MCF 10A (cell line): ENCODE measurements at regions not wholly inside any gene's neighbourhood (a gene's known extent, or its start where the extent isn't known, plus 50 kb on each side); places are given as distances from the start of the nearest gene placed in this dataset.

ENCODE experiments used
- BruUV-seq: library from RNA; stranded (reverse); fragments of 400-500 nt; replicated peaks from 2 replicates; lab custom pipeline; 2021; lab: Mats Ljungman, UMichigan
- CTCF ChIA-PET: fragments of 300-600 bp; sonication (Branson Sonifier 250); formaldehyde crosslinking; extraction: SDS; loops from one replicate; lab custom pipeline; 2021; ENCODE audit warnings: antibody characterized with exemption, inconsistent platforms; lab: Yijun Ruan, JAX
- POLR2A ChIA-PET: fragments of 300-600, 350-650 bp; sonication (Branson Sonifier 250); formaldehyde crosslinking; extraction: SDS; loops from one replicate; lab custom pipeline; 2020; ENCODE audit warnings: antibody characterized with exemption, inconsistent platforms; lab: Yijun Ruan, JAX
- DNase-seq: peaks from one replicate; pipeline ENCODE4 v3.0.0-alpha.2; 2018; ENCODE audit not compliant: unreplicated experiment
- H3K27ac Mint-ChIP-seq: one replicate; pipeline ENCODE4 v1.8.0; 2022; ENCODE audit warnings: mild to moderate bottlenecking, low read depth, mixed read lengths; ENCODE audit not compliant: unreplicated experiment
- H3K27me3 Mint-ChIP-seq: one replicate; pipeline ENCODE4 v1.8.0; 2022; ENCODE audit warnings: mixed read lengths; ENCODE audit not compliant: insufficient read depth, unreplicated experiment
- H3K36me3 Mint-ChIP-seq: one replicate; pipeline ENCODE4 v1.8.0; 2022; ENCODE audit warnings: mild to moderate bottlenecking, moderate library complexity, mixed read lengths; ENCODE audit not compliant: insufficient read depth, unreplicated experiment
- H3K4me1 Mint-ChIP-seq: one replicate; pipeline ENCODE4 v1.8.0; 2022; ENCODE audit warnings: mixed read lengths; ENCODE audit not compliant: insufficient read depth, unreplicated experiment
- H3K4me3 Mint-ChIP-seq: one replicate; pipeline ENCODE4 v1.8.0; 2022; ENCODE audit warnings: mild to moderate bottlenecking, moderate library complexity, mixed read lengths; ENCODE audit not compliant: unreplicated experiment
- H3K9me3 Mint-ChIP-seq: one replicate; pipeline ENCODE4 v1.8.0; 2022; ENCODE audit warnings: mixed read lengths; ENCODE audit not compliant: unreplicated experiment
- CTCF ChIP-seq: fragments of 200-600 bp; IDR thresholded peaks from one replicate; pipeline ENCODE4 v1.8.0; 2022; ENCODE audit warnings: antibody characterized with exemption, mild to moderate bottlenecking; ENCODE audit not compliant: unreplicated experiment
- intact Hi-C: fragments of 100-400 bp; cut with micrococcal nuclease; formaldehyde crosslinking; loops from 2 replicates; pipeline ENCODE4 v1.14.1; 2022

- intact Hi-C loops, result no loop called here
- peaks cover 6% of the 10 kb centered on the region for H3K9me3 Mint-ChIP-seq
- TF ChIP-seq CTCF, result no peak
- no peak for DNase-seq
- H3K4me1 Mint-ChIP-seq, result no peaks in the 10 kb centered on the region
- no peaks in the 10 kb centered on the region for H3K36me3 Mint-ChIP-seq
- ChIA-PET CTCF (interaction anchor here (1.1 kb wide), 1 partner anchor 9 kb away, joined by 3 read pairs; no protein-coding TSS in a partner anchor), POLR2A (interaction anchor here (0.7 to 0.9 kb wide), 2 partner anchors 50 to 200 kb away, joined by 3 read pairs; no protein-coding TSS in a partner anchor)
- no peak overlapping the region for H3K27ac Mint-ChIP-seq
- H3K27me3 Mint-ChIP-seq, result no peaks in the 10 kb centered on the region
- BruUV-seq, result no TSS peak
- H3K4me3 Mint-ChIP-seq, result no peak overlapping the region
Observed at GRCh38 chr2:217231724-217232123, 371.9 kb upstream of the TNP1 start.

- H3K4me3 Mint-ChIP-seq, result no peak overlapping the region
- ChIA-PET CTCF (interaction anchor here (0.6 to 1.1 kb wide), 2 partner anchors 10 to 22 kb away, joined by 3 read pairs; no protein-coding TSS in a partner anchor), POLR2A (interaction anchor here (0.7 to 0.9 kb wide), 2 partner anchors 51 to 200 kb away, joined by 3 read pairs; no protein-coding TSS in a partner anchor)
- intact Hi-C loops, result no loop called here
- TF ChIP-seq CTCF, result no peak
- no peaks in the 10 kb centered on the region for H3K27me3 Mint-ChIP-seq
- H3K36me3 Mint-ChIP-seq, result no peaks in the 10 kb centered on the region
- peaks cover under 1% of the 10 kb centered on the region for H3K9me3 Mint-ChIP-seq
- no peak overlapping the region for H3K27ac Mint-ChIP-seq
- no TSS peak for BruUV-seq
- no peak for DNase-seq
- no peaks in the 10 kb centered on the region for H3K4me1 Mint-ChIP-seq
Observed at GRCh38 chr2:217231212-217231611, 371.3 kb upstream of the TNP1 start.

GRCh38 chr2:217228732-217229131 lies 368.9 kb upstream of the TNP1 start:
- no peak for DNase-seq
- intact Hi-C loops, result no loop called here
- CTCF ChIA-PET, result no interaction called here
- H3K27me3 Mint-ChIP-seq, result no peaks in the 10 kb centered on the region
- no peak overlapping the region for H3K27ac Mint-ChIP-seq
- H3K4me1 Mint-ChIP-seq, result peaks cover under 1% of the 10 kb centered on the region
- no peaks in the 10 kb centered on the region for H3K36me3 Mint-ChIP-seq
- TF ChIP-seq CTCF, result no peak
- no peak overlapping the region for H3K4me3 Mint-ChIP-seq
- BruUV-seq, result no TSS peak
- H3K9me3 Mint-ChIP-seq, result no peaks in the 10 kb centered on the region
- POLR2A ChIA-PET, result no interaction called here

- H3K27me3 Mint-ChIP-seq, result no peaks in the 10 kb centered on the region
- ChIA-PET CTCF (no interaction called here), POLR2A (no interaction called here)
- TF ChIP-seq CTCF, result no peak
- no peak overlapping the region for H3K4me3 Mint-ChIP-seq
- no peaks in the 10 kb centered on the region for H3K9me3 Mint-ChIP-seq
- DNase-seq, result no peak
- peaks cover 4% of the 10 kb centered on the region for H3K4me1 Mint-ChIP-seq
- no peak overlapping the region for H3K27ac Mint-ChIP-seq
- no TSS peak for BruUV-seq
- intact Hi-C loops, result no loop called here
- no peaks in the 10 kb centered on the region for H3K36me3 Mint-ChIP-seq
Observed at GRCh38 chr2:217227794-217228193, 367.9 kb upstream of the TNP1 start.
